ENCODE measurements at regions not wholly inside any gene's neighbourhood (a gene's known extent, or its start where the extent isn't known, plus 50 kb on each side); places are given as distances from the start of the nearest gene placed in this dataset.

DNA sequence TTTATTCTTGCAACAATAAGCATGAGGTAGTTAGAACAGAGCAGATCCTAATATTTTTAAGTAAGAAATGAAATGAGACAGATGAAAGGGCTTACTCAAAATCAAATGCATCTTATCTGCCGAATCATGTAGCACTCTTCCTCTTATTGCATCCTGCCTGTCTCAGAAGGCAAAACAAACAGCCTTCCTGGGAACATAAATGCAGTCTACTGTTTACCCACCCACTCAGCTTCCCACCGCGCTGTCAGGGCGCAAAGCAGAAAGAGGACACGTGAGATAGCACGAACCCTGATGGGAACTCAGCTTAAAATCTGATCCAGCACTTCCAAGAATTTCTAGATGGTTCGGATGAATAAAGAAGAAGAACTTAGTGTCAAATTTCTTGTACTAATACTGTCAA, 114.4 kb upstream of the CDK1 start:
- DNase-seq = peak in 1 of 2 experiments; percentile 2

DNA sequence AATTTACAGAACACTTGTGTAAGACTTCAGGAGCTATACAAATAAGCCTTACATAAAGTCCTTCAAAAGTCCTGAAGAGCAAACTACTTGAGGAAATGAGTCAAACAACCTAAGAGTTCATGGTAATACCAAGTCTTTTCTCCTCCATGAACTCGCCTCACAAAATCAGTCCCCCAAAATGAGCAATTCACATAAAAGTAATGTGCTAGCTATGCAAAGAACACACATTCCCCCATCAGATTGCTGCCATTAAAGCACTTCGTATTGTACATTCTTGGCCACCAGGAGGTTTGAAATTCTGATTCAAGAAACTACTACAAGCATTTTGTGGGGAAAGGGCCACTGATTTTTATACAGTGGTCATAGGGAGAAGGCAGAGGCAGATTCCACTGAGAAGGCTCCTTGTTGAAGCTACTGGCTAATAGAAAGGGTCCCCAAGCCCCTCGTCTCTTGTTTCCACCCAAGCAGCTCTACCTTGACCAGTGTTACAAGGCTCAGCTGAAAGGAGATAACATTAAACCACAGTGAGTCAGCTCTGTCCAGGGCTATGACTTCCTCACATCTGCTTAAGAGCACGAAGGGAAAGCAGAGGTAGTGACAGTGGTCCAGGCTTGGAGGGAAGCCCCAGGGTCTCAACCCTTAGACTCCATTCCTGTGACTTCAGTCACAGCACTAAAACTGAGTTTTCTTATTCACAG, 115.2 kb upstream of the CDK1 start:
- DNase-seq = no peak

DNA sequence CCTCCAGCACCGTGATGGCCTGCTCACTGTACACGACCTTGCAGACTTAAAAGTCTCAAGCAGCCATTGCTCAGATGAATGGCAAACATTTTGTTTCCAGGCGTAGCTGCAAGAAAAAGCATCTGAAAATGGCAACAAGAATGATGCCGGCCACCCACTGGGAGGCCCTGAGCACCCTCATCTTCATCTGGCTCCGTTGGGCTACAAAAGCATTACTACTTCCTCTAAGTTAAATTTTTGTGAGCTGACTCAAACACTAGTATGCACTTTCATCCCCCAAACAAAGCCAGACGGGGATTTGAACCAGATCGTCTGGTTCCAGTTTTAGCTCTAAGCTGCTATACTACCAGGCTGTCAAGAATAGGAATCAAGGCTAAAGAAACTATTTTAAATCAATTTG, 116.6 kb upstream of the CDK1 start:
- no peak for DNase-seq

DNA sequence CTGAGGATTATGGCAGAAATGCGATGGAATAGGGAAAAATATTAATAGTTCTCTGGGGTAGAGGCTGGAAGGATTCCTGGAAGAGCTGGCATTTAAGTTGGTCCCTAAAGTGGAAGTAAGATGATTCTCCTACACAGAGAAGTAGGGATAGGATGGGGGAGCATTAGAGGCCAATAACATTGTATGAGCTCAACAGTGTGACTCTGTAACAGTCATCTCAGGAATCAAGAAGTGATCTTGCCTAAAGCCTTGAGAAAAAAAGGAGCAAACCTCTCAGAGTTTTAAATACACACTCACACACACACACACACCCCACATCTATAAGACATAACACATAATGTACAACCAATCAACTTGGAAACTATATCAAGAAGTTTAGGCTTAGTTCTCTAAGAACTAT, 117.7 kb upstream of the CDK1 start:
- no peak for DNase-seq

DNA sequence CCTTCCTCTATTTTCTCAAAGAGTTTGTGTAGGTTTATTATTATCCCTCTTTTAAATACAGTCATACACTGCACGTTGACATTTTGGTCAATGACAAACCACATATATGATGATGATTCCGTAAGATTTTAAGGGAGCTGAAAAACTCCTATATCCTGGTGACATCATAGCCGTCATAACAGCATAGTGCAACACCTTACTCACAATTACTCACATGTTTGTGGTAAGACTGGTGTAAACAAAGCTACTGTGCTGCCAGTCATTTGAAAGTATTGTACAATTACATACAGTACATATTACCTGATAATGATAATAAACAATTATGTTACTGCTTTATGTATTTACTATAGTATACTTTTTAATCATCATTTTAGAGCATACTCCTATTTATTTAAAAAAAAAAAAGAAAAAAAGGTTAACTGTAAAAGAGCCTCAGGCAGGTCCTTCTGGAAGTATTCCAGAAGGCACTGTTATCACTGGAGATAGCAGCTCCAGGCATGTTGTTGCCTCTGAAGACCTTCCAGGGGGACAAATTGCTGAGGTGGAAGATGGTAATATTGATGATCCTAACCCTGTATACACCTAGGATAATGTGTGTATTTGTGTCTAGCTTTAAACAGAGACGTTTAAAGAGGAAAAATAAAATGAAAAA, 123.3 kb upstream of the CDK1 start:
- DNase-seq = no peak

DNA sequence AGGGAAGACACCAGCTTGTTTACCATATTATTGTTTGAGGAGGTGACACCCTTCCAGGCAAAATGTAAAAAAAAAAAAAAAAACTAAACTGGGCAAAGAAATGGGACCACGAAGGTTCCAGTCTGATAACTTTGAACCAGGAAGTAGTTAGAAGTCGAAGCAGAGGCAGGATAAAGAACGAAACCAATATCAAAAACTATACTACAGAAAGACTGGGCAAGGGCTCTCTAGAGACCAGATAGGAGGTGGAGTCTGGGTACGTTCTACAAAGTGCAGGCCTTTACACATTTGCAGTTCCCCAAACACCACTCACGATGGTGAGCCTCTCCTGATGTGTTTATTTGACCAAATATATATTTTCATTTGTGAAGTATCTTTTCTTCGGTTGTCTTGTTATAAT, 125.7 kb upstream of the CDK1 start:
- no peak for DNase-seq

DNA sequence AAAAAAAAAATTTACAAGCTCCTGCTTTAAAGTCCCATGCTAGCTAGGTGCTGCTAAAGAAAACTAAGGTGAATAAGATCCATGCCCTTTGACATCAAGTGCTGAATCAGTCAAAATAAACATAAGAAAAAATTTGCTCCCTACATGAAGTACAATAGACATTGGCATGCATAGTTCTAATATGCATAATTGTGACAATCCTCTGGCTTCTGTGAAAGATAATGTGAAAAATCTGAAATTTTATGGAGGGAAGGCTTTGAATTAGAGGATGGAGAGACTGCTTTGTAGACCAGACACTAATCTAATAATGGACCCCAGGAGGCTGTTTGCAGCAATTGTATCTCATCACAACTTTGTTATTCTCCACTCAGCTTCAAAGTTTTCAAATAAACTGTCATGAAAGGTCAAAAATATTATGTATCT, 127.9 kb upstream of the CDK1 start:
- no peak for DNase-seq

DNA sequence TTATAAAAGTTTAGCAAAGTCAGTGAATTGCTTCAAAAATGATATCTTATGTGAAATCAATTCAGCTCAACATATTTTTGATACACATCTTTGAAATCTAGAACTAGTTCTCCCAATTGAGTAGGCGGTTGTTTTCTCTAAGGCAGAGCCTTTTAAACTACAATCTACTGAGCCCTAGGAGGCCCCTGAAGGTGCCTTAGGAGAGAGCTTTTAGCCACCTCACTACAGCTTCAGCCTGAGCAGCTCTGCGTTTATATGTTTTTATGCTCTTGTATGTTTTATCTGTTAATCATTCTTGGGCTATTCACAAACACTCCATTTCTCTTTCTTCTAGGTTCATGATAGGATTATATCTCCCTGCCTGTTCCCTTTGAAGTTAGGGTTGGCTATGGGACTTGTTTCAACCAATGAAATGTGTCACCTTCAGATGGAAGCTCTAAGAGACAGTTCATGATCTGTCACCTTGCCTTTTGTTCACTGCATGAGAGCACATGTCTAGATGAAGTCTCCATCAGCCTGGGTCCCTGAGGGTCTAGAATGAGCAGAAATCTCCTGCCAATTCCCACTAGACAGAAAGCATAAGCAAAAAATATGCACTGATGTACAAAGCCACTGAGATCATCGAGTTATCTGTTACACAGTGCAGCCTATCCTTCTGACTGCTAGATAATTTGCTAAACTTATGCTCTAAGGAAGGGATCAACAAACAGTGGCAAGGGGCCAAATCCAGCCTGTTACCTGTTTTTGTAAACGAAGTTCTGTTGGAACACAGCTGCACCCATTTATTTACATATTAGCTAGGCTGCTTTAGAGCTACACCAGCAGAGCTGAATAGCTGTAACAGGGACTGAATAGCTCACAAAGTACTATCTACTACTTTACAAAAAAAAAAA, 128.5 kb upstream of the CDK1 start:
- no peak for DNase-seq

DNA sequence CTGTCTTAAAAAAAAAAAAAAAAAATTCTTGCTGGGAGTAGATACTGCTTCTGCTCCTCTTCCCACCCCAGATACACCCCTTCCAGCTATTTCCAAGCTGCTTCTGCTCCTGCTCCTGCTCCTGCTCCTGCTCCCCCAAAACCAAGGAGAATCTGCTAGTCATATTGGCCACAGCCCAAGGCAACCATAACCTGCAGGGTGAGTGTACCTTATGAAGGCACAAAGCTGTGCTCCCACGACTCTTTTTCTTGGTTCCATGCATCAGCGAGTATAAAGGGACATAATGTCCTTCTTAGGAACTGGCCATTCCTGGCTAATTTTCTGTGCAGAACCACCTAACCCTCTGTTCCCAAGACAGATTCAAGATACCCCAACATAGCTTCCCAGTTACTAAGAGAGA, 129.5 kb upstream of the CDK1 start:
- no peak for DNase-seq

DNA sequence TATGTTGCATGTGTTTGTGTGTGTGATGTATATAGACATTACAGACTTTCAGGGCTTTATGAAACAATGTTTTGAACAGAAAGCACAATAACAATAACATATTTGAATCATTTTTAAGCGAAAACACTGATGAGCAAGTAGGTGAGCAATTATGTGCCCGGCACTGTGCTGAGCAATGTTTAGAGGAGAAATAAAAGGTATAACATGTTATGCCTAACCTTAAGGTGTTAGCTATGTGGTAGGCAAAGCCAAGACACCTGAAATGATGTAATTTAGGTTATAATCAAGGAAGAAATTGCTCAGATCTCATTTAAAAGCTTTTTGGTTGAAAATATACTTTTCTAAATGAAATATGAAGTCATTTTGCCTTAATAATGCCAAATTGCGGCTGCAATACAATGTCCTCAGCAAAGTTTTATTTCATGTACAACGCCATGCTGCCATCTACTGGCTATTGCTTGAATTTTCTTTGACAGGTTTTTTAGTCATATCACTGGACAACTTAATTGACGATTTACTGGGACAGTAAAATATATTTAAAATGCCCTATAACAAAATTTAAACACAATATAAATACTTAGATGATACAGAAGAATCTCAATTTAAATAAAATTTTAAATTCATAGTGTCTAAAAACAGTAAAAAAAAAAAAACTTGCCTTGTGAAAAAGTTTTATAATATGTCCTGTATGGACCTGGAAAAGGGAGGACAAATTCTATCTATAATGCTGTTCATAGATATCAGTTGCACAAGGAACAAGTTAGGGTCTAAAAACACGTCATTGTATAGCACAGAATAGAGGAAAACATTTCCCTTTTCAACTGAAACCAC, 131.1 kb upstream of the CDK1 start:
- peak; percentile 37 to 75 for DNase-seq

DNA sequence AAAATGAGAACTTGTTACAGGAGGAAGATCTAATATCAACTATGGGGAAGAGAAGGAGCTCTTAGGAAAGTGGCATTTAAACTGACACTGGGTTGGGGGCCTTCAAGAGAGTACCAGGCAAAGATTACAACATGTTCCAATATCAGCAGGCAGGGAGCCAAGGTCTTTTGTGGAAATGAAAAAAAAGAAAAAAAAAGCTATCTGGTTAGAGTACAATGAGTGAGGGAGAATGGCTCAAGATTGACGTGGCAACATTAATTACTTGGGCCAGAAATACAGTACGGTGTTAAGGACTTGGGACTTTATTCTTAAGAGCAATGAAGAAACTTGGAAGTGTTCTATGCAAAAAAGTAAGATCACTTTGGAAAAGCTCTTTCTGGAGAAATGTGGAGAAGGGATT, 132.3 kb upstream of the CDK1 start:
- DNase-seq = peak in 1 of 2 experiments; percentile 31

DNA sequence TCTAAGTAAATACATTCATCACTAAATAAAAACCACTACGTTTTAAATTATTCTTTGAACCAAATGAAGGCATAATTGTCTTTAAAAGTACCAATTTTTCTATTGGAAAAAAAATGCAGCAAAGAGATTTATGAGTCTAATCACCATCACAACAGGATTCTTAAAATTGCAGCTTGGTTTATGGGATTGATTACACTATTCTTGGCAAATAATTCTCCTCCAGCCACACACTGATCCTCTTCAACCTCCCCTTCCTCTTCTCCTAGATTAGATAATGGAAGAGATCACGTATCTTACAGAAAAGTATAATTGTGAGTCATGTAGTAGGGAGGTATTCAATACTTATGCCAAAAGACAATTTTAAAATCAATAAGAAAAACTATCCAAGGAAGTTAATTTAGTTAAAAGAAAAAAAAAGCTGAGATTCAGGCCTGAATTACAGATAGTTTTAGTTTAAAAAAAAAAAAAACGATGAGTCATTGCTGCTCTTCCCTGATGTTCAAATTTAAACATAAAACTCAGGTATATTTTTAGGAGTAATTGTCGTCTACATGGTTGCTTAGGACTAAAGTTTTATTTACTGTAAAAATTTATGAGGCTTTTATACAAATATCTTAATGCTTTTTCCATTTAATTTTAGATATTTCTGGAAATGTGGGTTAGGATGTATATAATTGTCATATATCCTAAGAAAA, 133.7 kb upstream of the CDK1 start:
- peak in 1 of 2 experiments; percentile 3 for DNase-seq

DNA sequence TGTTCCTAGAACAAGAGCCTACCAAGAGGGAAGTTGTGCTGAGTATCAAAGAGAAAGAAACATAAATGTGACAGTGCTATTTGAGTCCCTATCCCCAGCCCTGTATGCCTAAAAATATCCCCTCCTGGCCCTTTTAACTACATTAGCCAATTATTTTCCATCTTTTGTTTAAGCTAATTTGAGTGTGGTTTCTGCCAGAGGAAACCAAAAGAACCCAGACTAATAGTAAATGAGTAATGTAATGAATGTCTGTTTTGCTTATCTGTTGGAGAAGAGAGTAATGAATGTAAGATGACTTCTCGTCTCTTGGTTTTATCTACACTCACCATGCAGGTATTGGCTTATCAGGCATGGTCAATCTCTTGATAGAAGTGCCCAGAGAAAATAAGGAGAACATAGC, 134.4 kb upstream of the CDK1 start:
- DNase-seq = no peak

DNA sequence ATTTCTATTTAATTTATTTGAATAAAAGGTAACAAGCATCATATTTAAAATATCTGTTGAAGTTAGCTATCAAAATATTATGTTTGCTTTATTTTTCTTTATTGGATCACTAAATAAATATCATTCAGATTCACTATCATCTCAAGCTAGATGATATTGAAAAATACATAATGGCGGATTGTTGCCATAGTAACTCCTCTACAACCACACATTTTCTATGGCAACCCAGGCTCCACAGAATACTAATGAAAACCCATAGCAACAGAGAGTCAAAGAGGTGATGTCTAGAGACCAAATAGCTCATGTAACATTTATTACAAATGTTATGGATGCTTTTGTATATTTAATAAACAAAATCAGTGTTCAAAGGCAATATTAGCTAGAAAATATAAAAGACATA, 148.9 kb upstream of the CDK1 start:
- DNase-seq = no peak

DNA sequence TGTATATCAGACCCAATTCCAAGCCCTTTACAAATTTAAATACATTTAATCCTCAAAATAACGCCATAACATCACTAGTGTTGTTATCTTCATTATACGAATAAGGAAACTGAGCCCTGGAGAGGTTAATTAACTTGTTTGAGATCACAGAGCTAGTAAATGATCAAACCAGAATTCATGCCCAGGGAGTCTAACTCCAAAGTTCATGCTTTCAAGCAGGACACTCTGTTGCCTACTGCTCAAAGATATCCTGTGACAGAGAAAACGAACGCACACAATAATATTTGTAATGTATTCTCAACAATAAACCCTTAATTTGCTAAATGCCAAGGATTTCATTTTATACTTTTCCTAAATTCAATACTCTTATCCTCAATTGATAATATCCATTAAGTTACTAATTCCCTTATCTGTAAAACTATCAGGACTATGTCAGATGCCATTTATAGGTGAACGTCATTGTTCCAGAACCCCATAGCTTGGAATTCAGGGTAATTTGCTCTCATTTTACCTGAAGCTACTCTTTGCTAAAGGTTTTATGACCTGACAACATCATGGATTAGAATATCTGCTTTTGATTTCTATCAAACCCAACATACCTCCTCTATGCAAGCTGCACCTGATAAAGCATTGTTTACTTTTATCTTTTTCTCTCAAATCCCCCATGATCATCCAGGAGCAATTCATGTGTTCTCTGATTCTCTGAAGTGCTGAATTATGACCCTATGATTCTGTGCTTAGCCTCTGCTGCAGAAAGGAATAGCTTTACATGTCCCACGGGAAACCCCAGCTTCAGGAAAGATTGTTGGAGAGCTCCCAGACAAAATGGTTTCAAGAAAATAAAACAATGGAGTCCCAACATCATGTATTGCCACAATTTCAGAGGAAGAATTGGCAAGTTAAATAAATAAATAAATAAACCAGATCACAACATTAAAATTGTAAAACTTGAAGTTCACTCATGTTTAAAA, 150.2 kb upstream of the CDK1 start:
- DNase-seq = no peak

DNA sequence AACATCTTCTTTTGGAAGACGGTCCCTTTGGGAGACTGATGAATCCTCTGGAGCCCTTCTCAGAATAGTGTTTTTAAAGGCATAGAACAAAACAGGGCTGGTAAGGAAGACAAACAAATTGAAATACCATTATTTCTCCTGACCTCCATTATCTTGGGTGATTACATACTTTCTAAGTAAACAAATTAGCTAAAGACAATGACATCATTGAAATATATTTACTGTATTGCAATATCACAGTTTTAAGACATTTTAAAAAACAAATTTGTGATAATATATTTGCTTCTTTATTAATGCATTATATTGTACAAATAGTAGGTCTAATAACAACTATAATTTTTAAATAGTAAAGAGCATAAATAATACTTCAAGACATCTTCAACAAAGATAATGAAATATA, 152.2 kb upstream of the CDK1 start:
- DNase-seq = no peak

DNA sequence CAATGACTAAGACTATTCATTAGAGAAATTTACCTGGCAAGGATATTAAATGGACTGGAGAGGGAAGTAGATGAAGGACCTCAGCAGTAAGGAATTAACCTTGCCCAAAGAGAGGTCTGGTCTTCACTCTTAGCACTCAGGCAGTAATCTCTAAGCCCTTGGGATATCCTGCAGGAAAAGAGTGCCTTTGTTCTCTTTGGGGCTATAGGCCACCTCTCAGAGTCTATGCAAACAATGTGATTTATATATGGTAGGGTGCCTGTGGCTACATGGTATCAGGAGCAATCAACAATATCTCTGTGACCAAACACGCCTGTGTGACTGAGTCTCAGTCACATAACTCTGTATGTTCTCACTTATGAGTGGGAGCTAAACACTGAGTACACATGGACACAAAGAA, 154.7 kb upstream of the CDK1 start:
- no peak for DNase-seq

DNA sequence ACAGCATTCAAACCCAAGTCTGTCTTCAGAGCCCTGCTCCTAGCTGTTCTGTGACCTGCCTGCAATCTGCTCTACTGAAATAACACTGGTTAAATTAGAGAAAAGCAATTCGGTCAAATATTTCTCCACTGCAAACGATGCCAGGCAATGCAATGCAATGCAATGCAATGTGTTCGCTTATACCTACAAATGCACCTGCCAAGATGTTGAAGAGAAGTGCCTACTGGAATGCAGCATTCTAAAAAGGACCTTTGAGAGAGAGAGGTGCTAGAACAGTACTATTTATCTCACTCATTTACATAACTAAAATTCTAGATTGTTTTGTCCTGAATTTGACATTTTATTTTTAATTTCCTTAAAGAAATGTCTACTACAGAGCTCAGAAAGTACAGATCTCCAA, 157.3 kb upstream of the CDK1 start:
- DNase-seq = no peak

DNA sequence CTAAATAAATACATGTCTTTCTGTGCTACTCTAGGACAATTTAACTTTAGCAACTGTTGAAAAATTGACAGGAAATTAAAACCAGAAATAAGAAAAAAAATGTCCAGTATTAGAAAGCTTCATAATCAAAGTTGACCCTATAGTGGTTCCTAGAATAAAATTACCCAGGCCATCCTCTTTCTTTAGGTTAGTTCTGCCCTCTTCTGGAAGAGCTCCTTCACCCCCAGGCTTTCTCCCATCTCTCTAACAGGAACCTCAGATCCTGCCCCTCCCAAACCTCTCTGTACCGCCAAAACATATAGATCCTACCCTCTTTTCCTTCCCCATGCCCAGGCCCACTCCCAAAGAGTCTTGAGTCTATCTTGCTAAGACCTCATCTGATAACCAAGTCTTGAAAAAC, 159.4 kb upstream of the CDK1 start:
- DNase-seq = no peak

DNA sequence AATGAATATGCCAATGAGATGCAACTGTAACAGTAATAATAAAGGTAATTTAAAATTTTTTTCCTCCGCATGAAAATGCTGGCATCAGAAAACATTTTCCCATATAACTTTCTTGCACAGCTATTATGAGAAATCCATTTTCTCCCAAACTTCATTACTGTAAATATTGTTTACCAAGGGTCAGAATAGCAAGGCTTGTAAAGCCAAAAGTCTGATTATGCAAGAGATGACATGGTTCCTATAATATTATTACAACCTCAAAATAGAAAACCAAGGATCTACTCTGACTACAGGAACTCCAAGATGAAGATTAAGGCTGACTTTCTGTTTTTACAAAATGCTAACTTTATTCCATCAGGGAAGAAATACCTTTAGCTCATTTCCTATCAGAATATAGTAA, 162.7 kb upstream of the CDK1 start:
- DNase-seq = no peak

DNA sequence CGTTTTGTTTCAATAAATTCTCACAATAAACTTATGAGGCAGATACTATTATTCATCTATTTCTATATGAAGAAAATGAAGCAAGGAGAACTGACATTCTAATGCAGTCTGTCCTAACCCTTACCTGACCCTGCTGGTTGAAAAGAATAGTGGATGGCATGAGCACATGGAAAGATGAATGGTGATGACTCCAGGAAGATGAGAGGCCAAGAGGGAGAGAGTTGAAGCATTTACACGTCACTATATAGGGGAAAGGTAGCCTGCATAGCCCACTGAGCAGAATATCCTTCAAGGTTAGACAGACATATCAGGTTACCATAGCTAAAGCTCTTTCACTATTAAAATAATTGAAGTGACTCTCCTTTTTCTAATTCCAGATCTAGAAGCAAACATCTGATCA, 163.9 kb upstream of the CDK1 start:
- DNase-seq = no peak
